Endodermal cell (in vitro differentiated cells): ENCODE measurements at regions not wholly inside any gene's neighbourhood (a gene's known extent, or its start where the extent isn't known, plus 50 kb on each side); places are given as distances from the start of the nearest gene placed in this dataset.

ENCODE experiments used
- DNase-seq: peaks from one replicate; pipeline ENCODE4 v3.0.0-alpha.2; 2017
- H3K27ac ChIP-seq: 2 replicates; pipeline ENCODE4 v1.5.1; 2013; ENCODE audit warnings: mild to moderate bottlenecking, low read depth, low read length, moderate library complexity
- H3K27me3 ChIP-seq: 2 replicates; pipeline ENCODE4 v1.6.1; 2013; ENCODE audit warnings: mild to moderate bottlenecking, low read length, moderate library complexity; ENCODE audit not compliant: insufficient read depth, control insufficient read depth, poor library complexity, severe bottlenecking
- H3K36me3 ChIP-seq: 2 replicates; pipeline ENCODE4 v1.7.0; 2013; ENCODE audit warnings: mild to moderate bottlenecking, low read length, moderate library complexity; ENCODE audit not compliant: control insufficient read depth, insufficient read depth
- H3K4me1 ChIP-seq: one replicate; pipeline ENCODE4 v1.7.0; 2013; ENCODE audit warnings: low read length; ENCODE audit not compliant: control insufficient read depth, insufficient read depth
- H3K4me3 ChIP-seq: 2 replicates; pipeline ENCODE4 v1.5.1; 2013; ENCODE audit warnings: mild to moderate bottlenecking, low read length, moderate library complexity
- H3K9ac ChIP-seq: 2 replicates; pipeline ENCODE4 v1.6.1; 2013; ENCODE audit warnings: mild to moderate bottlenecking, low read length, moderate library complexity; ENCODE audit not compliant: poor library complexity, severe bottlenecking; ENCODE audit errors: extremely low read depth
- H3K9me3 ChIP-seq: 2 replicates; pipeline ENCODE4 v1.6.1; 2013; ENCODE audit warnings: mild to moderate bottlenecking, low read length, moderate library complexity; ENCODE audit not compliant: control insufficient read depth
- H3K27ac Mint-ChIP-seq: 2 replicates; pipeline ENCODE4 v1.8.0; 2020; ENCODE audit warnings: mixed read lengths
- H3K27me3 Mint-ChIP-seq: 2 replicates; pipeline ENCODE4 v1.8.0; 2021; ENCODE audit warnings: mild to moderate bottlenecking, mixed read lengths; ENCODE audit not compliant: insufficient read depth
- H3K36me3 Mint-ChIP-seq: 2 replicates; pipeline ENCODE4 v1.8.0; 2020; ENCODE audit warnings: low read depth, mixed read lengths
- H3K4me1 Mint-ChIP-seq: 2 replicates; pipeline ENCODE4 v1.8.0; 2020; ENCODE audit warnings: mixed read lengths
- H3K4me3 Mint-ChIP-seq: 2 replicates; pipeline ENCODE4 v1.8.0; 2020; ENCODE audit warnings: mild to moderate bottlenecking, moderate library complexity, mixed read lengths
- H3K9me3 Mint-ChIP-seq: 2 replicates; pipeline ENCODE4 v1.8.0; 2020; ENCODE audit warnings: mild to moderate bottlenecking, mixed read lengths
- CTCF ChIP-seq: fragments of 200-600 bp; sonication (generic); conservative IDR thresholded peaks from 2 replicates; pipeline ENCODE4 v1.5.0; 2021; ENCODE audit warnings: antibody characterized with exemption, mild to moderate bottlenecking
- WGBS, 2 experiments: methylation state at CpG; one replicate each; pipeline versions ENCODE4 v1.1.5 to v1.1.7; 2013; ENCODE audit warnings: missing lambda C conversion rate in 2 of 2, mixed read lengths in 1 of 2; ENCODE audit not compliant: insufficient coverage in 1 of 2, insufficient read length in 1 of 2; 5-methylcytosine and 5-hydroxymethylcytosine counted together

GRCh38 chrX:150262456-150262855 is 100.7 kb upstream of the MAMLD1 start:
- peaks cover 5% of the 10 kb centered on the region for H3K4me1 Mint-ChIP-seq

DNA sequence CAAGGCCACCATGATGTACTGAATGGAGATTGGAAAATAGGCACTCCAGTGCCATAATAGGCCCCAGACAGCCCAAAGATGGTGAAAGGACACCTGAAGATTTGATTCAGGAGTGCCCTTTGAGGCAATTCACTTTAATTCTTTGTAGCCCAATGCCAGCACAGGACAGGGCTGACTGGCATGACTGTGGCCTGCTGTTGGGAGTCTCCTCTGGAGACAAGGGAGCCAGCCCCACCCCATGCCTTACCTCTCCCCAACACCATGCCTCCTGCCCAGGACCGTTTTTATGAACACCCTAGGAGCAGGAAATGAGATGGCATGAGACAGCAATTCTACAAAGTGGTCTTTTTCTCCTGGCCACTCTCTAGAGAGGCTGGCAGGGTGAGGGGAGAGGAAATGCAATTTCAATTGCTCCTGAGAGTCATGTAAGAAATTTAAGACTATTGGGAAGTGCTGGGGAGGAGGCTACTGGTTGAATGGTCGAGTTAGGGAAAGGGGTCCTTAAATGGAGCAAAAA is 94.2 kb upstream of the MAMLD1 start:
- Mint-ChIP-seq H3K4me1 (peaks cover 2% of the 10 kb centered on the region), H3K27ac (no peak overlapping the region), H3K36me3 (no peaks in the 10 kb centered on the region), H3K9me3 (peaks cover 55% of the 10 kb centered on the region), H3K27me3 (no peaks in the 10 kb centered on the region), H3K4me3 (no peak overlapping the region)
- Histone ChIP-seq H3K27me3 (no peaks in the 10 kb centered on the region), H3K27ac (no peak overlapping the region), H3K4me3 (no peak overlapping the region), H3K9me3 (no peaks in the 10 kb centered on the region), H3K4me1 (peaks cover 3% of the 10 kb centered on the region), H3K36me3 (no peaks in the 10 kb centered on the region), H3K9ac (no peak overlapping the region)
- WGBS, 2 experiments = 90% methylated on average over 1 of the region's 2 CpGs; no CpG with 5 or more reads in 1 of the 2 experiments
- no peak for TF ChIP-seq CTCF
- DNase-seq = no peak

More at GRCh38 chrX:150262456-150262855, 100.7 kb upstream of the MAMLD1 start:
- H3K4me3 Mint-ChIP-seq = no peak overlapping the region
- DNase-seq = peak; percentile 30
- Histone ChIP-seq H3K9me3 (no peaks in the 10 kb centered on the region), H3K27me3 (no peaks in the 10 kb centered on the region), H3K4me3 (no peak overlapping the region), H3K36me3 (no peaks in the 10 kb centered on the region), H3K9ac (no peak overlapping the region), H3K27ac (no peak overlapping the region), H3K4me1 (no peaks in the 10 kb centered on the region)
- no peak for TF ChIP-seq CTCF
- 76 to 100% methylated on average over 1 to 3 of the region's 3 CpGs for WGBS, 2 experiments
- no peaks in the 10 kb centered on the region for H3K27me3 Mint-ChIP-seq
- H3K9me3 Mint-ChIP-seq = peaks cover 60% of the 10 kb centered on the region
- no peaks in the 10 kb centered on the region for H3K36me3 Mint-ChIP-seq
- no peak overlapping the region for H3K27ac Mint-ChIP-seq

- Histone ChIP-seq H3K9me3 (no peaks in the 10 kb centered on the region), H3K4me1 (peaks cover 3% of the 10 kb centered on the region), H3K36me3 (no peaks in the 10 kb centered on the region), H3K4me3 (no peak overlapping the region), H3K9ac (no peak overlapping the region), H3K27ac (no peak overlapping the region), H3K27me3 (no peaks in the 10 kb centered on the region)
- 94% methylated on average over 9 of the region's 10 CpGs; no CpG with 5 or more reads in 1 of the 2 experiments for WGBS, 2 experiments
- no peak for DNase-seq
- Mint-ChIP-seq H3K4me3 (no peak overlapping the region), H3K4me1 (peaks cover 2% of the 10 kb centered on the region), H3K36me3 (no peaks in the 10 kb centered on the region), H3K27ac (no peak overlapping the region), H3K27me3 (no peaks in the 10 kb centered on the region), H3K9me3 (peaks cover 57% of the 10 kb centered on the region)
- TF ChIP-seq CTCF = no peak
Measured at GRCh38 chrX:150269605-150270254, 93.4 kb upstream of the MAMLD1 start.
